ENCODE measurements at regions not wholly inside any gene's neighbourhood (a gene's known extent, or its start where the extent isn't known, plus 50 kb on each side); places are given as distances from the start of the nearest gene placed in this dataset.
"Not testable (repeated sequence)": the region's sequence is repeated elsewhere in the genome, so short reads cannot be mapped to it uniquely, and the experiment has no call there.

DNA sequence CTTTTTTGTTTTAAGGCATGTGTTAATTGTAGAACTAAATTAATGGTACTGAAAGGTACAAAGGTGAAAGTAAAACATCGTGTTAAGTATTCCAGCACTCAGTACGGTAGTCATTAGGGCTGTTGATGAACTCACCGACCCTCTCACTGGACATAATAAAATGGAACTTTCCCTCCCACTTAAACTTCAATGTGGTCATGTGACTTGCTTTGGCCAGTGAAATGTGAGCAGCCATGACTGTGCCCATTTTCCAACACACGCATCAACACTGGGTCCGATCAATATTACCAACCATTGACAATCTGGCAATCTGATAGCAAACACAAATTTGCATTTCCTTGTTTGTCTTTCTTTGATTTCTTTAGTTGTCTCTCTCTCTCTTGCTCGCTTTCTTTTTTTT is 125.1 kb downstream of the SPP2 start:
- DNase-seq (ENCODE audit: low spot score), result no peak
- H3K4me3 ChIP-seq, result no peak overlapping the region
- no peak overlapping the region for H3K27ac ChIP-seq
- no peak for TF ChIP-seq CTCF (IDR thresholded peaks at IDR 0.05)

DNA sequence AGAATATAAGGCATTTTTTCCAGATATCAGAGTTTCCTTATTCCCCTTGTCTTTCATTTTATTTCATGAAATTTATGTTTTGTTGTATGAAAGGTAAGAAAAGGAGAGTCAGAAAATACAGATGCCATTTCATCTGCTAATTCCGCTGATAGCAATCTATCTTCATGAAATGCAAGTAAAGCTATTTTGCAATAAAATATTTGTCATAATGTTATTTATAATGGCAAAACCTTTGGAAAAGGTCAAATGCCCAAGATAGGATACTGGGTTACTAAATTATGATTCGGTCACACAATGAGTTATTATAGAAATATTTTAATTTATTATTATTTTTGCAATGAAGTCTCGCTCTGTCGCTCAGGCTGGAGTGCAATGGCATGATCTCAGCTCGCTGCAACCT is 124.2 kb downstream of the SPP2 start:
- no peak overlapping the region for H3K27ac ChIP-seq
- no peak overlapping the region for H3K4me3 ChIP-seq
- TF ChIP-seq CTCF (IDR thresholded peaks at IDR 0.05), result no peak
- DNase-seq (ENCODE audit: low spot score), result no peak

DNA sequence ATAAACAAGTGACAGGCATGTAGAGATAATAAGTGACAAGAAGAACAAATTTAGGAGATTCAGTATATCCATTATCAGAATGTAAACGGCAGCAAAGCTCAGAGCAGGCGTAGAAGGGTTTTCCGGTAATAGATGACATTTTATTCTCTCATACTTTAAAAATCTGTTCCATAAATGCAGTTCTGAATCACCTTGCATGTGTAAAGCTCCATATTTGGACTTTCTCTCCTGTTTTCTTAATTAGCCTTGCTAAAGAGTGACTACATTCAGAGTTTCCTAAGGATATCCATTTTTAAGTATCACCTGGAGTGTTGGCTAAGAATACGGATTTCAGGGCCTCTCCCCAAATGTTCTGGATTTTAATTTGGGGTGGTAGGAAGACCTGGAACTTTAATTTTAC is 122.0 kb downstream of the SPP2 start:
- no peak for DNase-seq (ENCODE audit: low spot score)
- H3K27ac ChIP-seq, result no peak overlapping the region
- H3K4me3 ChIP-seq, result no peak overlapping the region
- no peak for TF ChIP-seq CTCF (IDR thresholded peaks at IDR 0.05)

DNA sequence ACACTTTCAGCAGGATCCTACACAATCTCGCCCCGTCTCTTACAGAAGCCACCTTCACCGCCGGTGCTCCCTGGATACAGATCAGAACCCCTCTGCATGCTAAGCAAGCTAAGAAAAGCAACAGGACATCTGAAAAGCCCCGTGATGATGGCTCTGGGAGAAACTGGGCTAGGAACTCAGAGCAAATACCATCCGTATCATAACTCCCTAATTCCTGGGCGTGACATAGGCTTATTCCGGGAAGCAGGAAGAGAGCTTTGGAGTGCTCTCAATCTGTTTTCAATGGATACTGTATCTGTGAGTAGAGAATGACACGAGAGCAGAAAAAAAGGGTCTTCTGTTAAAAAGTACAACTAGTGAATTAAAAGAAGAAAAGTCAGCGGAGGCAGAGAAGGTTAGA is 121.6 kb downstream of the SPP2 start:
- no peak for DNase-seq (ENCODE audit: low spot score)
- Histone ChIP-seq H3K4me3 (no peak overlapping the region), H3K27ac (no peak overlapping the region)
- TF ChIP-seq CTCF (IDR thresholded peaks at IDR 0.05), result no peak

DNA sequence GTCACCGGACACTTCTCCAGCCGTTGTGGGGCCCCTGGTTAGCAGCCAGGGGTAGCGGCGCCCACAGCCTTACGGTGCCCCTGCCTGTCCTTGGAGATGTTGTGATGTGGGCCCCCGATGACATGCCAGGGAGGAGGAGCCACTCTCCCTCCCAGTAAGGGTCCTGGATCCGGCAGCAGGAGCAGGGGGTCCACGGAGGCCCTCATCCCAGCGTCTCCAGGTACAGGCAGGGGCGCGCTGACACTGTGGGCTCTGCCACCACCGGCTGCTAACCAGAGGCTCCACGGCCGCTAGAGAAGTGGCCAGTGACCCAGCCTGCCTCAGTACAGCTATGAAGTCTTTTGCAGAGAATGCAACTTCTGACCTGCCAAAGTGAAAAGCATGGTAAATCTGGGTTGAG is 121.2 kb downstream of the SPP2 start:
- Histone ChIP-seq H3K4me3 (no peak overlapping the region), H3K27ac (no peak overlapping the region)
- DNase-seq (ENCODE audit: low spot score), result no peak
- TF ChIP-seq CTCF (IDR thresholded peaks at IDR 0.05), result no peak

DNA sequence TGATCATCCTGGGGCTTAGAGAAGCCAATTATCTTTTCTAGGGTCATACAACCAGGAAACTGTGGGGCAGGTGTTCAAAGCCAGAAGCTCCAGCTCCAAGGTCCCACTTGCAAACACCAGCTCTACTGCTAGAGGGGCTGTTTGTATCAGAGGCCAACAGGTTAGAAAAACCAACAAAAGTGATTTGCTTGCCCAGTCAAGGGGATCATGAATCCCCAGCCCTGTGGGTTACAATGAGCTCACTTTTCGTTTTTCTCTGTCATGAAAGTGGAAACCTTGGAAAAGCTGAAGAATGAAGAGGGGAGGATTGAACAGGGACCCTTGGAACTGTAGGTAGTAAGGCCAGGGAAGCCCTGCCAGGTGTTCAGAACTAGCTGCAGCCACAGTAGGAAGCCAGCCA is 119.2 kb downstream of the SPP2 start:
- no peak for TF ChIP-seq CTCF (IDR thresholded peaks at IDR 0.05)
- Histone ChIP-seq H3K4me3 (no peak overlapping the region), H3K27ac (no peak overlapping the region)

GRCh38 chr2:234168605-234169570 is 118.4 kb downstream of the SPP2 start:
- not testable (repeated sequence) for H3K27ac ChIP-seq; DNase-seq (ENCODE audit: low spot score); H3K4me3 ChIP-seq

More for the DNA sequence above, 119.2 kb downstream of the SPP2 start:
- DNase-seq (ENCODE audit: low spot score), result no peak
